ENCODE measurements at regions not wholly inside any gene's neighbourhood (a gene's known extent, or its start where the extent isn't known, plus 50 kb on each side); places are given as distances from the start of the nearest gene placed in this dataset.

- TF ChIP-seq TSC22D2 (CRISPR knock-in tag; IDR thresholded peaks at IDR 0.05; ENCODE audit: borderline replicate concordance) (no peak), RCOR2 (CRISPR knock-in tag; IDR thresholded peaks at IDR 0.05) (no peak), ZNF75D (CRISPR knock-in tag; IDR thresholded peaks at IDR 0.05; ENCODE audit: borderline replicate concordance) (no peak), ERF (CRISPR knock-in tag; IDR thresholded peaks at IDR 0.05) (no peak), ZNF251 (CRISPR knock-in tag; IDR thresholded peaks at IDR 0.05) (no peak), AHDC1 (CRISPR knock-in tag; IDR thresholded peaks at IDR 0.05; ENCODE audit: borderline replicate concordance) (no peak), ZNF33A (CRISPR knock-in tag; IDR thresholded peaks at IDR 0.05; ENCODE audit: borderline replicate concordance) (no peak), HNF4A (CRISPR knock-in tag; IDR thresholded peaks at IDR 0.05) (peak; percentile 25; the same call in 1 of the 2 replicates), ARID4A (CRISPR knock-in tag; IDR thresholded peaks at IDR 0.05; ENCODE audit: borderline replicate concordance) (no peak), HMGXB3 (CRISPR knock-in tag; IDR thresholded peaks at IDR 0.05; ENCODE audit: borderline replicate concordance) (no peak), DDIT3 (CRISPR knock-in tag; IDR thresholded peaks at IDR 0.05) (no peak), FOXK2 (IDR thresholded peaks at IDR 0.05) (no peak)
Observed at GRCh38 chr1:56151402-56151801, 428.0 kb downstream of the PLPP3 start (continued).
